ENCODE measurements at regions not wholly inside any gene's neighbourhood (a gene's known extent, or its start where the extent isn't known, plus 50 kb on each side); places are given as distances from the start of the nearest gene placed in this dataset.

GRCh38 chr5:158153508-158153907, 294.6 kb upstream of the CLINT1 start:
- no peak for TF ChIP-seq CTCF (IDR thresholded peaks at IDR 0.05; ENCODE audit: insufficient read depth, low read length, missing control alignments)
- H3K4me3 ChIP-seq (ENCODE audit: low read depth, low read length): no peak overlapping the region
- POLR2A ChIA-PET: no interaction called here
- CTCF ChIA-PET: interaction anchor here (1.3 to 2.7 kb wide), 3 partner anchors 10 to 78 kb away, joined by 5 to 8 read pairs (median 8); no protein-coding TSS in a partner anchor
- DNase-seq (ENCODE audit: low read depth, low spot score): no peak

GRCh38 chr5:158152136-158152535, 293.2 kb upstream of the CLINT1 start:
- POLR2A ChIA-PET: no interaction called here
- H3K4me3 ChIP-seq (ENCODE audit: low read depth, low read length): no peak overlapping the region
- TF ChIP-seq CTCF (IDR thresholded peaks at IDR 0.05; ENCODE audit: insufficient read depth, low read length, missing control alignments): no peak
- DNase-seq (ENCODE audit: low read depth, low spot score): no peak
- CTCF ChIA-PET: no interaction called here

GRCh38 chr5:158147227-158147626, 288.3 kb upstream of the CLINT1 start:
- ChIA-PET CTCF (no interaction called here), POLR2A (no interaction called here)
- TF ChIP-seq CTCF (IDR thresholded peaks at IDR 0.05; ENCODE audit: insufficient read depth, low read length, missing control alignments): no peak
- no peak for DNase-seq (ENCODE audit: low read depth, low spot score)
- H3K4me3 ChIP-seq (ENCODE audit: low read depth, low read length): no peak overlapping the region

GRCh38 chr5:158145827-158146226, 286.9 kb upstream of the CLINT1 start:
- TF ChIP-seq CTCF (IDR thresholded peaks at IDR 0.05; ENCODE audit: insufficient read depth, low read length, missing control alignments): no peak
- DNase-seq (ENCODE audit: low read depth, low spot score): no peak
- no peak overlapping the region for H3K4me3 ChIP-seq (ENCODE audit: low read depth, low read length)
- POLR2A ChIA-PET: no interaction called here
- CTCF ChIA-PET: no interaction called here

- ChIA-PET POLR2A (no interaction called here), CTCF (interaction anchor here (1.2 to 1.7 kb wide), 4 partner anchors 11 to 1014 kb away, joined by 3 to 8 read pairs (median 4); no protein-coding TSS in a partner anchor)
- no peak overlapping the region for H3K4me3 ChIP-seq (ENCODE audit: low read depth, low read length)
- DNase-seq (ENCODE audit: low read depth, low spot score): no peak
- no peak for TF ChIP-seq CTCF (IDR thresholded peaks at IDR 0.05; ENCODE audit: insufficient read depth, low read length, missing control alignments)
These were observed 284.1 kb upstream of the CLINT1 start for GRCh38 chr5:158143081-158143480.

GRCh38 chr5:158142156-158142555, 283.2 kb upstream of the CLINT1 start:
- ChIA-PET POLR2A (no interaction called here), CTCF (interaction anchor here (1.5 to 1.7 kb wide), 3 partner anchors 11 to 67 kb away, joined by 3 to 8 read pairs (median 4); no protein-coding TSS in a partner anchor)
- TF ChIP-seq CTCF (IDR thresholded peaks at IDR 0.05; ENCODE audit: insufficient read depth, low read length, missing control alignments): no peak

More at GRCh38 chr5:158142156-158142555, 283.2 kb upstream of the CLINT1 start:
- DNase-seq (ENCODE audit: low read depth, low spot score): no peak
- H3K4me3 ChIP-seq (ENCODE audit: low read depth, low read length): no peak overlapping the region
